HL-60 (cell line): ENCODE measurements at regions not wholly inside any gene's neighbourhood (a gene's known extent, or its start where the extent isn't known, plus 50 kb on each side); places are given as distances from the start of the nearest gene placed in this dataset.

Experiments
- DNase-seq, 2 experiments: peaks; one replicate each; pipeline ENCODE4 v3.0.0-alpha.2; 2010 to 2020; ENCODE audit warnings: low read depth in 1 of 2, low spot score in 1 of 2
- H3K27ac ChIP-seq: fragments of 250-450 bp; sonication (Bioruptor Pico); replicated peaks from 2 replicates; pipeline ENCODE4 v1.5.1; 2020; ENCODE audit warnings: mild to moderate bottlenecking, moderate library complexity
- H3K27me3 ChIP-seq: fragments of 250-450 bp; sonication (Bioruptor Pico); 2 replicates; pipeline ENCODE4 v1.5.1; 2021; ENCODE audit warnings: mild to moderate bottlenecking, moderate library complexity; ENCODE audit not compliant: insufficient read depth, poor library complexity, severe bottlenecking
- H3K4me3 ChIP-seq: replicated peaks from 2 replicates; pipeline ENCODE4 v1.5.1; 2011; ENCODE audit warnings: mild to moderate bottlenecking, control low read depth, low read length; ENCODE audit not compliant: insufficient read depth
- GABPA ChIP-seq: IDR thresholded peaks from 2 replicates; pipeline ENCODE4 v1.6.1; 2012; ENCODE audit warnings: low read depth
- POLR2AphosphoS5 ChIP-seq: IDR thresholded peaks from 2 replicates; pipeline ENCODE4 v1.6.1; 2012; ENCODE audit warnings: low read depth
- SPI1 ChIP-seq: IDR thresholded peaks from 2 replicates; pipeline ENCODE4 v1.6.1; 2012; ENCODE audit warnings: low read depth, mild to moderate bottlenecking, borderline replicate concordance
- TF ChIP-seq, protein P1 (sequence below): IDR thresholded peaks from 2 replicates; pipeline ENCODE4 v1.6.1; 2012; ENCODE audit warnings: low read depth; ENCODE audit not compliant: insufficient replicate concordance
- TF ChIP-seq, protein P2 (sequence below): IDR thresholded peaks from one replicate; pipeline ENCODE4 v1.5.1; 2011; ENCODE audit warnings: low read length, control low read depth, inconsistent platforms; ENCODE audit not compliant: insufficient read depth

- H3K27ac ChIP-seq = no peak overlapping the region
- TF ChIP-seq, protein P1, sequence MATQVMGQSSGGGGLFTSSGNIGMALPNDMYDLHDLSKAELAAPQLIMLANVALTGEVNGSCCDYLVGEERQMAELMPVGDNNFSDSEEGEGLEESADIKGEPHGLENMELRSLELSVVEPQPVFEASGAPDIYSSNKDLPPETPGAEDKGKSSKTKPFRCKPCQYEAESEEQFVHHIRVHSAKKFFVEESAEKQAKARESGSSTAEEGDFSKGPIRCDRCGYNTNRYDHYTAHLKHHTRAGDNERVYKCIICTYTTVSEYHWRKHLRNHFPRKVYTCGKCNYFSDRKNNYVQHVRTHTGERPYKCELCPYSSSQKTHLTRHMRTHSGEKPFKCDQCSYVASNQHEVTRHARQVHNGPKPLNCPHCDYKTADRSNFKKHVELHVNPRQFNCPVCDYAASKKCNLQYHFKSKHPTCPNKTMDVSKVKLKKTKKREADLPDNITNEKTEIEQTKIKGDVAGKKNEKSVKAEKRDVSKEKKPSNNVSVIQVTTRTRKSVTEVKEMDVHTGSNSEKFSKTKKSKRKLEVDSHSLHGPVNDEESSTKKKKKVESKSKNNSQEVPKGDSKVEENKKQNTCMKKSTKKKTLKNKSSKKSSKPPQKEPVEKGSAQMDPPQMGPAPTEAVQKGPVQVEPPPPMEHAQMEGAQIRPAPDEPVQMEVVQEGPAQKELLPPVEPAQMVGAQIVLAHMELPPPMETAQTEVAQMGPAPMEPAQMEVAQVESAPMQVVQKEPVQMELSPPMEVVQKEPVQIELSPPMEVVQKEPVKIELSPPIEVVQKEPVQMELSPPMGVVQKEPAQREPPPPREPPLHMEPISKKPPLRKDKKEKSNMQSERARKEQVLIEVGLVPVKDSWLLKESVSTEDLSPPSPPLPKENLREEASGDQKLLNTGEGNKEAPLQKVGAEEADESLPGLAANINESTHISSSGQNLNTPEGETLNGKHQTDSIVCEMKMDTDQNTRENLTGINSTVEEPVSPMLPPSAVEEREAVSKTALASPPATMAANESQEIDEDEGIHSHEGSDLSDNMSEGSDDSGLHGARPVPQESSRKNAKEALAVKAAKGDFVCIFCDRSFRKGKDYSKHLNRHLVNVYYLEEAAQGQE = no peak
- TF ChIP-seq GABPA (no peak), SPI1 (no peak), POLR2AphosphoS5 (no peak)
- TF ChIP-seq, protein P2, sequence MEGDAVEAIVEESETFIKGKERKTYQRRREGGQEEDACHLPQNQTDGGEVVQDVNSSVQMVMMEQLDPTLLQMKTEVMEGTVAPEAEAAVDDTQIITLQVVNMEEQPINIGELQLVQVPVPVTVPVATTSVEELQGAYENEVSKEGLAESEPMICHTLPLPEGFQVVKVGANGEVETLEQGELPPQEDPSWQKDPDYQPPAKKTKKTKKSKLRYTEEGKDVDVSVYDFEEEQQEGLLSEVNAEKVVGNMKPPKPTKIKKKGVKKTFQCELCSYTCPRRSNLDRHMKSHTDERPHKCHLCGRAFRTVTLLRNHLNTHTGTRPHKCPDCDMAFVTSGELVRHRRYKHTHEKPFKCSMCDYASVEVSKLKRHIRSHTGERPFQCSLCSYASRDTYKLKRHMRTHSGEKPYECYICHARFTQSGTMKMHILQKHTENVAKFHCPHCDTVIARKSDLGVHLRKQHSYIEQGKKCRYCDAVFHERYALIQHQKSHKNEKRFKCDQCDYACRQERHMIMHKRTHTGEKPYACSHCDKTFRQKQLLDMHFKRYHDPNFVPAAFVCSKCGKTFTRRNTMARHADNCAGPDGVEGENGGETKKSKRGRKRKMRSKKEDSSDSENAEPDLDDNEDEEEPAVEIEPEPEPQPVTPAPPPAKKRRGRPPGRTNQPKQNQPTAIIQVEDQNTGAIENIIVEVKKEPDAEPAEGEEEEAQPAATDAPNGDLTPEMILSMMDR = no peak
- no peak for DNase-seq
- no peak overlapping the region for H3K4me3 ChIP-seq
- no peaks in the 10 kb centered on the region for H3K27me3 ChIP-seq
Measured at GRCh38 chr15:27656296-27656987, 442.7 kb downstream of the OCA2 start.

DNA sequence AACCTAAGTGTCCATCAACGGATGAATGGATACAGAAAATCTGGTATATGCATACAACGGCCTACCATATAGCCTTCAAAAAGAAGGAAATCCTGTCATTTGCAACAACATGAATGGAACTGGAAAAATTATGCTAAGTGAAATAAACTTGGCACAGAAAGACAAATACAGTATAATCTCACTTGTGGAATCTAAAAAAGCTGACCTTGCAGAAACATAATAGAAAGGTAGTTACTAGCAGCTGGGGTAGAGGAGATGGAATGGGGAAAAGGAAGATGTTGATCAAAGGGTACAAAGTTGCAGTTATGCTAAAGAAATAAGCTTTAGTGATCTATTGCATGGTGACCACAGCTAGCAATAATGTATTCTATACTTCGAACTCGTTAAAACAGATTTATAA is 444.1 kb downstream of the OCA2 start:
- Histone ChIP-seq H3K27me3 (no peaks in the 10 kb centered on the region), H3K27ac (no peak overlapping the region), H3K4me3 (no peak overlapping the region)
- TF ChIP-seq POLR2AphosphoS5 (no peak), SPI1 (no peak)
- TF ChIP-seq, protein P1 = no peak
- no peak for DNase-seq

DNA sequence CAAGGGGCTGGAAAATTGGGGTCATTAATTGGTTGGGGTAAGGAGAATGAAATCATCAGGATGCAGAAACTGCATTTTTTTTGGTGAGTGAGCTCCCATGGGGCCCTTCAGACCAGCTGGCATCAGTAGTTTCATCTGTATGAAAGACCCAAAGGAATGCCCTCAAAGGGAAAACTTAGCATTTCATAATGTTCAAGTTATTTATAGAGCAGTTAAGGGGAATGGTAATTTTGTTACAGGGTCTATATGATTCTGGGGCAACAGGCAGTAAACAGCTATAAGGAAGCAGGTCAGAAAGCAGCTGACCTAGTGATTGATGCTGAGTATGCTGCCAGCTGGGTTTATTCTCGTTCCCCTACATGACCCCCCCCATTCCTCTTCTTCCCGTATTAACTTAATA is 448.9 kb downstream of the OCA2 start:
- no peak for DNase-seq
- no peak for TF ChIP-seq SPI1
- TF ChIP-seq POLR2AphosphoS5 = no peak
- TF ChIP-seq GABPA = no peak
- Histone ChIP-seq H3K27ac (no peak overlapping the region), H3K27me3 (no peaks in the 10 kb centered on the region), H3K4me3 (no peak overlapping the region)

GRCh38 chr15:27648359-27648758 is 450.8 kb downstream of the OCA2 start:
- TF ChIP-seq GABPA = no peak
- TF ChIP-seq, protein P1 = no peak
- TF ChIP-seq, protein P2 = no peak
- no peak for TF ChIP-seq POLR2AphosphoS5
- no peak for TF ChIP-seq SPI1
- Histone ChIP-seq H3K27me3 (no peaks in the 10 kb centered on the region), H3K27ac (no peak overlapping the region), H3K4me3 (no peak overlapping the region)
- DNase-seq = no peak
